DND-41 (cell line): ENCODE measurements at regions not wholly inside any gene's neighbourhood (a gene's known extent, or its start where the extent isn't known, plus 50 kb on each side); places are given as distances from the start of the nearest gene placed in this dataset.

ENCODE experiments used
- ATAC-seq: fragments of 200-7000 bp; cut with Tn5 transposase; 3 replicates; pipeline ENCODE4 v1.9.1; 2021; ENCODE audit warnings: low read depth; ENCODE audit not compliant: insufficient read depth
- DNase-seq: peaks from one replicate; pipeline ENCODE4 v3.0.0-alpha.2; 2020
- H2AFZ ChIP-seq: 2 replicates; pipeline ENCODE4 v1.6.0; 2012; ENCODE audit warnings: low read depth, low read length
- H3K27ac ChIP-seq: 2 replicates; pipeline ENCODE4 v1.5.1; 2012; ENCODE audit warnings: low read length, inconsistent platforms
- H3K27me3 ChIP-seq: fragments of 200-600 bp; sonication (generic); 2 replicates; pipeline ENCODE4 v1.6.0; 2012; ENCODE audit warnings: low read length, mild to moderate bottlenecking, inconsistent platforms; ENCODE audit not compliant: insufficient read depth, poor library complexity
- H3K36me3 ChIP-seq: 2 replicates; pipeline ENCODE4 v1.5.1; 2012; ENCODE audit warnings: low read length, inconsistent platforms; ENCODE audit not compliant: insufficient read depth
- H3K4me1 ChIP-seq: 2 replicates; pipeline ENCODE4 v1.5.1; 2012; ENCODE audit warnings: mild to moderate bottlenecking, low read length; ENCODE audit not compliant: insufficient read depth
- H3K4me2 ChIP-seq: 2 replicates; pipeline ENCODE4 v1.6.0; 2012; ENCODE audit warnings: mild to moderate bottlenecking, moderate library complexity, low read length, inconsistent platforms; ENCODE audit not compliant: insufficient read depth
- H3K4me3 ChIP-seq, 2 experiments: fragments of 200-600 bp in 1 of 2; shearing (Covaris generic) in 1 of 2; 2 replicates each; pipeline ENCODE4 v1.5.1; 2012 to 2016; ENCODE audit warnings: inconsistent platforms in 2 of 2, low read length in 2 of 2, mild to moderate bottlenecking in 2 of 2, low read depth in 1 of 2, moderate library complexity in 1 of 2
- H3K79me2 ChIP-seq: 2 replicates; pipeline ENCODE4 v1.6.0; 2012; ENCODE audit warnings: low read length, inconsistent platforms; ENCODE audit not compliant: insufficient read depth
- H3K9ac ChIP-seq: 2 replicates; pipeline ENCODE4 v1.6.0; 2012; ENCODE audit warnings: low read depth, mild to moderate bottlenecking, inconsistent platforms, low read length, moderate library complexity
- H3K9me3 ChIP-seq: 2 replicates; pipeline ENCODE4 v1.5.1; 2012; ENCODE audit warnings: low read length, moderate library complexity, mild to moderate bottlenecking, inconsistent platforms; ENCODE audit not compliant: insufficient read depth, severe bottlenecking
- H4K20me1 ChIP-seq: 2 replicates; pipeline ENCODE4 v1.6.0; 2012; ENCODE audit warnings: low read length; ENCODE audit not compliant: insufficient read depth
- EZH2 ChIP-seq: IDR thresholded peaks from 3 replicates; pipeline ENCODE4 v1.6.1; 2012; ENCODE audit warnings: borderline replicate concordance, low read depth, mild to moderate bottlenecking, moderate library complexity, low read length, inconsistent platforms; ENCODE audit not compliant: severe bottlenecking
- TF ChIP-seq, protein P1 (sequence below): IDR thresholded peaks from 2 replicates; pipeline ENCODE4 v1.5.1; 2012; ENCODE audit warnings: borderline replicate concordance, low read length, moderate library complexity, mild to moderate bottlenecking; ENCODE audit not compliant: poor library complexity, severe bottlenecking; ENCODE audit errors: extremely low read depth

DNA sequence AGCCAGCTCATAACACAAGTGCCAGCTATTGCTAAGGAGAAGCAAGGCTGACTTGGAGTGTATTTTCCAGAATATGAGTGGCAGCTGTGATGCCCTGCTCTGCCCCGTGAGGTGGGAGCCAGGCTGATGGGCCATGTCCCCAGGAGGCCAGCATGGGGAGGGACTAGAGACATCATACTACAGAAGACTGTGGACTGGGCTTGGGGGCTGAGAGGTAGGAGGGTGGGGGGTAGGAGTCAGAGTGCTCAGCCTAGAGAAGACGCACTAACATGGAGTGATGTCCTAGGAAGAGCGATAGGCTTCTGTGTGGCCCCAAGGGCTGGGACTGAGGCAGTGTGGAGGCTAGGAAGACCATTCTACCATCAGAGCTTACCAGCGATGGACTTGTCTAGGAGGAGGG is 143.7 kb downstream of the WSCD1 start:
- ATAC-seq: no peak
- TF ChIP-seq, protein P1, sequence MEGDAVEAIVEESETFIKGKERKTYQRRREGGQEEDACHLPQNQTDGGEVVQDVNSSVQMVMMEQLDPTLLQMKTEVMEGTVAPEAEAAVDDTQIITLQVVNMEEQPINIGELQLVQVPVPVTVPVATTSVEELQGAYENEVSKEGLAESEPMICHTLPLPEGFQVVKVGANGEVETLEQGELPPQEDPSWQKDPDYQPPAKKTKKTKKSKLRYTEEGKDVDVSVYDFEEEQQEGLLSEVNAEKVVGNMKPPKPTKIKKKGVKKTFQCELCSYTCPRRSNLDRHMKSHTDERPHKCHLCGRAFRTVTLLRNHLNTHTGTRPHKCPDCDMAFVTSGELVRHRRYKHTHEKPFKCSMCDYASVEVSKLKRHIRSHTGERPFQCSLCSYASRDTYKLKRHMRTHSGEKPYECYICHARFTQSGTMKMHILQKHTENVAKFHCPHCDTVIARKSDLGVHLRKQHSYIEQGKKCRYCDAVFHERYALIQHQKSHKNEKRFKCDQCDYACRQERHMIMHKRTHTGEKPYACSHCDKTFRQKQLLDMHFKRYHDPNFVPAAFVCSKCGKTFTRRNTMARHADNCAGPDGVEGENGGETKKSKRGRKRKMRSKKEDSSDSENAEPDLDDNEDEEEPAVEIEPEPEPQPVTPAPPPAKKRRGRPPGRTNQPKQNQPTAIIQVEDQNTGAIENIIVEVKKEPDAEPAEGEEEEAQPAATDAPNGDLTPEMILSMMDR: no peak
- no peak for TF ChIP-seq EZH2
- H3K27me3 ChIP-seq: no peaks in the 10 kb centered on the region

DNA sequence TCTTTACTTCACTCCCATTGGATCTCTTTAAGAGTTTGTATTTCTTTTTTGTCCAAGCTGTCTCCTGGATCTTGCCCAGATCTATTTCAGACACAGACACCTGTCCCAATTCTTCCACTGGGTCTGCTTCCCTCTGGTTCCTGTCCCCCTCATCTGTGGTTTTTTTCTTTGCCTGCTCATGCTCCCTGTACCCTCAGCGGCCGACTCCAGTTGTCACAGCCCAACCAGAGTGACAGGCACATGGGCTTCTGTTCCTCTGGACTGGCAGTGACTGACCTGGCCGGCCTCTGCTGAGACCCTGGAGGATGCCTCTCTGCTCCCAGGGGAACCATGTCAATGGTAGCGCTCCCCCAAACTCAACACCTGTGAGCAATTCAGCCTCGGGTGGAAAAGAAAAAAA is 142.6 kb downstream of the WSCD1 start:
- no peaks in the 10 kb centered on the region for H4K20me1 ChIP-seq
- no peak overlapping the region for H3K27ac ChIP-seq
- H3K9me3 ChIP-seq: no peaks in the 10 kb centered on the region
- H3K27me3 ChIP-seq: no peaks in the 10 kb centered on the region
- TF ChIP-seq EZH2: no peak
- TF ChIP-seq, protein P1: no peak
- H3K4me1 ChIP-seq: no peaks in the 10 kb centered on the region
- DNase-seq: no peak
- H3K36me3 ChIP-seq: no peaks in the 10 kb centered on the region
- H2AFZ ChIP-seq: no peak overlapping the region
- H3K9ac ChIP-seq: no peak overlapping the region
- no peak overlapping the region for H3K4me2 ChIP-seq
- H3K4me3 ChIP-seq: no peak overlapping the region
- no peaks in the 10 kb centered on the region for H3K79me2 ChIP-seq
- ATAC-seq: no peak

More for the DNA sequence above, 143.7 kb downstream of the WSCD1 start:
- Histone ChIP-seq H3K9me3 (no peaks in the 10 kb centered on the region), H3K79me2 (no peaks in the 10 kb centered on the region), H3K9ac (no peak overlapping the region), H3K27ac (no peak overlapping the region), H3K4me3 (no peak overlapping the region), H4K20me1 (no peaks in the 10 kb centered on the region; the same call in 1 of the 2 replicates), H3K36me3 (no peaks in the 10 kb centered on the region), H3K4me1 (no peaks in the 10 kb centered on the region), H2AFZ (no peak overlapping the region), H3K4me2 (no peak overlapping the region)
- no peak for DNase-seq

DNA sequence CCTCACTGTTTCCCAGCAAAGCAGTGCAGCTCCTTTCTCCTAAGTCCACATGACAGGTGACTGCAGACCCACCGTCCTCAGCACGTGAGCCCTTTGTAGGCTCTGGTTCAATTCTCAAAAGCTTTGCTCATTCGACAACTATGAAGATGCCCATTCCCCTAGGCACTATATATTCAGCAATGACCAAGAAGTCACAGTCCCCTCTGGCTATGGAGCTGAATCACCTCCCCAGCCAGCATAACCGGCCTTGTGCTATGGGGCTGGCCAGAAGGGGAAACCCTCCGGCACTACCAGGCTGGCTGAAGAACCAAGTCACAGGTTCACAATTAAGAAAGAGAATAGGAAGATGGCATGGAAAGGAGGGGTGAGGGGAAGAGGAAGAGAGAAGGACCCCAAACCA is 139.7 kb downstream of the WSCD1 start:
- Histone ChIP-seq H2AFZ (no peak overlapping the region), H3K4me3 (no peak overlapping the region), H3K27me3 (no peaks in the 10 kb centered on the region), H3K9ac (no peak overlapping the region), H4K20me1 (0 out of 2 replicates have a peak, but pooled peaks cover 3% of the 10 kb centered on the region), H3K27ac (no peak overlapping the region), H3K79me2 (no peaks in the 10 kb centered on the region), H3K4me1 (no peaks in the 10 kb centered on the region), H3K36me3 (no peaks in the 10 kb centered on the region), H3K4me2 (no peak overlapping the region), H3K9me3 (no peaks in the 10 kb centered on the region)
- DNase-seq: no peak
- TF ChIP-seq, protein P1: no peak
- TF ChIP-seq EZH2: no peak
- ATAC-seq: no peak
